ENCODE measurements at regions not wholly inside any gene's neighbourhood (a gene's known extent, or its start where the extent isn't known, plus 50 kb on each side); places are given as distances from the start of the nearest gene placed in this dataset.
"Not testable (repeated sequence)": the region's sequence is repeated elsewhere in the genome, so short reads cannot be mapped to it uniquely, and the experiment has no call there.

- Mint-ChIP-seq H3K4me3 (no peak overlapping the region), H3K36me3 (peaks cover 49% of the 10 kb centered on the region), H3K4me1 (no peaks in the 10 kb centered on the region), H3K27me3 (ENCODE audit: low read depth) (peaks cover 3% of the 10 kb centered on the region; the same call in 1 of the 2 replicates), H3K9me3 (peaks cover 58% of the 10 kb centered on the region), H3K27ac (no peak overlapping the region)
- TF ChIP-seq, protein P1, sequence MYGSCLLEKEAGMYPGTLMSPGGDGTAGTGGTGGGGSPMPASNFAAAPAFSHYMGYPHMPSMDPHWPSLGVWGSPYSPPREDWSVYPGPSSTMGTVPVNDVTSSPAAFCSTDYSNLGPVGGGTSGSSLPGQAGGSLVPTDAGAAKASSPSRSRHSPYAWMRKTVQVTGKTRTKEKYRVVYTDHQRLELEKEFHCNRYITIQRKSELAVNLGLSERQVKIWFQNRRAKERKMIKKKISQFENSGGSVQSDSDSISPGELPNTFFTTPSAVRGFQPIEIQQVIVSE (CRISPR knock-in tag; IDR thresholded peaks at IDR 0.05; ENCODE audit: borderline replicate concordance), result no peak
- TF ChIP-seq, protein P2, sequence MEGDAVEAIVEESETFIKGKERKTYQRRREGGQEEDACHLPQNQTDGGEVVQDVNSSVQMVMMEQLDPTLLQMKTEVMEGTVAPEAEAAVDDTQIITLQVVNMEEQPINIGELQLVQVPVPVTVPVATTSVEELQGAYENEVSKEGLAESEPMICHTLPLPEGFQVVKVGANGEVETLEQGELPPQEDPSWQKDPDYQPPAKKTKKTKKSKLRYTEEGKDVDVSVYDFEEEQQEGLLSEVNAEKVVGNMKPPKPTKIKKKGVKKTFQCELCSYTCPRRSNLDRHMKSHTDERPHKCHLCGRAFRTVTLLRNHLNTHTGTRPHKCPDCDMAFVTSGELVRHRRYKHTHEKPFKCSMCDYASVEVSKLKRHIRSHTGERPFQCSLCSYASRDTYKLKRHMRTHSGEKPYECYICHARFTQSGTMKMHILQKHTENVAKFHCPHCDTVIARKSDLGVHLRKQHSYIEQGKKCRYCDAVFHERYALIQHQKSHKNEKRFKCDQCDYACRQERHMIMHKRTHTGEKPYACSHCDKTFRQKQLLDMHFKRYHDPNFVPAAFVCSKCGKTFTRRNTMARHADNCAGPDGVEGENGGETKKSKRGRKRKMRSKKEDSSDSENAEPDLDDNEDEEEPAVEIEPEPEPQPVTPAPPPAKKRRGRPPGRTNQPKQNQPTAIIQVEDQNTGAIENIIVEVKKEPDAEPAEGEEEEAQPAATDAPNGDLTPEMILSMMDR (IDR thresholded peaks at IDR 0.05), result 0 out of 2 replicates have a peak, but pooled peaks have one; percentile 14
- DNase-seq (ENCODE audit: low spot score) (no peak), ATAC-seq (no peak)
- POLR2A ChIA-PET, result no interaction called here
- CTCF ChIA-PET, result no interaction called here
Observed at GRCh38 chr16:35102780-35103403, 1643.5 kb downstream of the TP53TG3F start.

- H3K27ac Mint-ChIP-seq; H3K27me3 Mint-ChIP-seq (ENCODE audit: low read depth); H3K4me3 Mint-ChIP-seq; CTCF ChIA-PET; POLR2A ChIA-PET; DNase-seq (ENCODE audit: low spot score); ATAC-seq; H3K4me1 Mint-ChIP-seq: not testable (repeated sequence)
- Mint-ChIP-seq H3K36me3 (peaks cover 47% of the 10 kb centered on the region), H3K9me3 (peaks cover 47% of the 10 kb centered on the region)
Observed at GRCh38 chr16:35111772-35112171, 1652.4 kb downstream of the TP53TG3F start.

- Mint-ChIP-seq H3K27me3 (ENCODE audit: low read depth) (peaks cover 10% of the 10 kb centered on the region), H3K4me1 (no peaks in the 10 kb centered on the region), H3K27ac (no peak overlapping the region), H3K36me3 (peaks cover 44% of the 10 kb centered on the region), H3K9me3 (peaks cover 62% of the 10 kb centered on the region), H3K4me3 (no peak overlapping the region)
- TF ChIP-seq ZBTB21 (CRISPR knock-in tag; IDR thresholded peaks at IDR 0.05; ENCODE audit: borderline replicate concordance) (no peak), JAZF1 (CRISPR knock-in tag; IDR thresholded peaks at IDR 0.05) (no peak), RELA (CRISPR knock-in tag; IDR thresholded peaks at IDR 0.05; ENCODE audit: borderline replicate concordance) (no peak), CREM (CRISPR knock-in tag; IDR thresholded peaks at IDR 0.05) (no peak), RORB (CRISPR knock-in tag; IDR thresholded peaks at IDR 0.05) (no peak)
- TF ChIP-seq, protein P2 (IDR thresholded peaks at IDR 0.05), result no peak
- DNase-seq (ENCODE audit: low spot score), result no peak
- CTCF ChIA-PET, result no interaction called here
- POLR2A ChIA-PET, result no interaction called here
- no peak for ATAC-seq
Observed at GRCh38 chr16:35131429-35131828, 1672.0 kb downstream of the TP53TG3F start.

- H3K9me3 Mint-ChIP-seq, result peaks cover 52% of the 10 kb centered on the region
- TF ChIP-seq FOXJ3 (CRISPR knock-in tag; IDR thresholded peaks at IDR 0.05; ENCODE audit: borderline replicate concordance) (no peak), ZNF263 (CRISPR knock-in tag; IDR thresholded peaks at IDR 0.05; ENCODE audit: low read depth) (no peak), MLX (CRISPR knock-in tag; IDR thresholded peaks at IDR 0.05) (no peak)
- TF ChIP-seq, protein P3, sequence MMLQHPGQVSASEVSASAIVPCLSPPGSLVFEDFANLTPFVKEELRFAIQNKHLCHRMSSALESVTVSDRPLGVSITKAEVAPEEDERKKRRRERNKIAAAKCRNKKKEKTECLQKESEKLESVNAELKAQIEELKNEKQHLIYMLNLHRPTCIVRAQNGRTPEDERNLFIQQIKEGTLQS (CRISPR knock-in tag; conservative IDR thresholded peaks at IDR 0.05), result no peak
- TF ChIP-seq, protein P4, sequence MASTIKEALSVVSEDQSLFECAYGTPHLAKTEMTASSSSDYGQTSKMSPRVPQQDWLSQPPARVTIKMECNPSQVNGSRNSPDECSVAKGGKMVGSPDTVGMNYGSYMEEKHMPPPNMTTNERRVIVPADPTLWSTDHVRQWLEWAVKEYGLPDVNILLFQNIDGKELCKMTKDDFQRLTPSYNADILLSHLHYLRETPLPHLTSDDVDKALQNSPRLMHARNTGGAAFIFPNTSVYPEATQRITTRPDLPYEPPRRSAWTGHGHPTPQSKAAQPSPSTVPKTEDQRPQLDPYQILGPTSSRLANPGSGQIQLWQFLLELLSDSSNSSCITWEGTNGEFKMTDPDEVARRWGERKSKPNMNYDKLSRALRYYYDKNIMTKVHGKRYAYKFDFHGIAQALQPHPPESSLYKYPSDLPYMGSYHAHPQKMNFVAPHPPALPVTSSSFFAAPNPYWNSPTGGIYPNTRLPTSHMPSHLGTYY (CRISPR knock-in tag; IDR thresholded peaks at IDR 0.05), result no peak
- ChIA-PET POLR2A (no interaction called here), CTCF (no interaction called here)
- no peak overlapping the region for H3K27ac Mint-ChIP-seq
- ATAC-seq (no peak), DNase-seq (ENCODE audit: low spot score) (no peak)
- no peaks in the 10 kb centered on the region for H3K4me1 Mint-ChIP-seq
- peaks cover 10% of the 10 kb centered on the region for H3K27me3 Mint-ChIP-seq (ENCODE audit: low read depth)
- peaks cover 38% of the 10 kb centered on the region for H3K36me3 Mint-ChIP-seq
- H3K4me3 Mint-ChIP-seq, result no peak overlapping the region
Observed at GRCh38 chr16:35134471-35134870, 1675.1 kb downstream of the TP53TG3F start.

Measured in WTC11 (cell line).